ENCODE measurements at regions not wholly inside any gene's neighbourhood (a gene's known extent, or its start where the extent isn't known, plus 50 kb on each side); places are given as distances from the start of the nearest gene placed in this dataset.

GRCh38 chr6:93575495-93576267 is 156.3 kb upstream of the EPHA7 start:
- TF ChIP-seq POLR2A (IDR thresholded peaks at IDR 0.05), result no peak
- no peak for TF ChIP-seq CTCF (IDR thresholded peaks at IDR 0.05)
